CD14-positive monocyte (primary cell): ENCODE measurements at regions not wholly inside any gene's neighbourhood (a gene's known extent, or its start where the extent isn't known, plus 50 kb on each side); places are given as distances from the start of the nearest gene placed in this dataset.

Source experiments
- DNase-seq, 3 donors: peaks; one replicate each; pipeline ENCODE4 v3.0.0-alpha.2; 2011 to 2022
- H2AFZ ChIP-seq: 2 replicates; pipeline ENCODE4 v1.6.0; 2012; ENCODE audit warnings: mild to moderate bottlenecking, low read depth, low read length, inconsistent platforms; ENCODE audit not compliant: insufficient read depth, poor library complexity, severe bottlenecking
- H3K27ac ChIP-seq, 2 donors: 1 replicate in 1 of 2; 2 replicates in 1 of 2; pipeline ENCODE4 v1.5.1; 2012 to 2013; ENCODE audit warnings: low read length in 2 of 2, control low read depth in 1 of 2, inconsistent platforms in 1 of 2, low read depth in 1 of 2, mild to moderate bottlenecking in 1 of 2
- H3K27me3 ChIP-seq, 2 donors: one replicate each; pipeline versions ENCODE4 v1.6.0 to v1.6.1; 2011 to 2013; ENCODE audit warnings: low read length in 2 of 2; ENCODE audit not compliant: control insufficient read depth in 2 of 2, insufficient read depth in 2 of 2
- H3K36me3 ChIP-seq, 2 donors: replicated peaks in 1 of 2; 1 replicate in 1 of 2; 2 replicates in 1 of 2; pipeline versions ENCODE4 v1.5.1 to v1.6.1; 2012 to 2013; ENCODE audit warnings: low read length in 2 of 2, control low read depth in 1 of 2, inconsistent platforms in 1 of 2, mild to moderate bottlenecking in 1 of 2; ENCODE audit not compliant: insufficient read depth in 2 of 2, control insufficient read depth in 1 of 2
- H3K4me1 ChIP-seq, 2 donors: 1 replicate in 1 of 2; 2 replicates in 1 of 2; pipeline versions ENCODE4 v1.5.1 to v1.6.1; 2012 to 2013; ENCODE audit warnings: low read length in 2 of 2, control low read depth in 1 of 2, inconsistent platforms in 1 of 2, mild to moderate bottlenecking in 1 of 2, moderate library complexity in 1 of 2; ENCODE audit not compliant: insufficient read depth in 2 of 2, control insufficient read depth in 1 of 2
- H3K4me2 ChIP-seq: replicated peaks from 2 replicates; pipeline ENCODE3; 2012; ENCODE audit warnings: low read length, moderate library complexity, mild to moderate bottlenecking; ENCODE audit not compliant: poor library complexity, severe bottlenecking; ENCODE audit errors: extremely low read depth
- H3K4me3 ChIP-seq, 3 experiments: fragments of 200-600 bp in 1 of 3; sonication (generic) in 1 of 3; replicated peaks in 1 of 3; 1 replicate in 2 of 3; 2 replicates in 1 of 3; pipeline ENCODE4 v1.5.1; 2011 to 2013; ENCODE audit warnings: low read length in 3 of 3, mild to moderate bottlenecking in 3 of 3, control low read depth in 2 of 3, low read depth in 2 of 3, inconsistent platforms in 1 of 3, moderate library complexity in 1 of 3
- H3K79me2 ChIP-seq: 2 replicates; pipeline ENCODE4 v1.6.0; 2012; ENCODE audit warnings: mild to moderate bottlenecking, control low read depth, inconsistent platforms, low read length, moderate library complexity; ENCODE audit not compliant: insufficient read depth
- H3K9ac ChIP-seq: 2 replicates; pipeline ENCODE4 v1.6.0; 2017; ENCODE audit warnings: low read length, mild to moderate bottlenecking; ENCODE audit not compliant: insufficient read depth, poor library complexity, severe bottlenecking
- H3K9me3 ChIP-seq, 2 donors: replicated peaks in 1 of 2; 1 replicate in 1 of 2; 2 replicates in 1 of 2; pipeline versions ENCODE4 v1.5.1 to v1.6.1; 2012 to 2013; ENCODE audit warnings: low read length in 2 of 2, control low read depth in 1 of 2; ENCODE audit not compliant: control insufficient read depth in 1 of 2, insufficient read depth in 1 of 2
- H4K20me1 ChIP-seq: 2 replicates; pipeline ENCODE4 v1.6.0; 2012; ENCODE audit warnings: mild to moderate bottlenecking, low read length, control low read depth, moderate library complexity; ENCODE audit not compliant: insufficient read depth
- H3K27ac Mint-ChIP-seq, 7 donors: one replicate each; pipeline ENCODE4 v1.8.0; 2020; ENCODE audit warnings: mild to moderate bottlenecking in 7 of 7, mixed read lengths in 7 of 7, moderate library complexity in 6 of 7, inconsistent platforms in 2 of 7
- H3K27me3 Mint-ChIP-seq, 3 donors: one replicate each; pipeline ENCODE4 v1.8.0; 2021 to 2022; ENCODE audit warnings: low read depth in 3 of 3, mild to moderate bottlenecking in 3 of 3, mixed read lengths in 3 of 3, moderate library complexity in 3 of 3, inconsistent platforms in 1 of 3
- H3K36me3 Mint-ChIP-seq, 2 donors: one replicate each; pipeline ENCODE4 v1.8.0; 2020; ENCODE audit warnings: mixed read lengths in 2 of 2, inconsistent platforms in 1 of 2, mild to moderate bottlenecking in 1 of 2
- H3K4me1 Mint-ChIP-seq: one replicate; pipeline ENCODE4 v1.8.0; 2020; ENCODE audit warnings: mild to moderate bottlenecking, mixed read lengths
- H3K4me3 Mint-ChIP-seq, 2 donors: one replicate each; pipeline ENCODE4 v1.8.0; 2020; ENCODE audit warnings: mild to moderate bottlenecking in 2 of 2, mixed read lengths in 2 of 2, moderate library complexity in 1 of 2
- H3K9me3 Mint-ChIP-seq, 7 donors: one replicate each; pipeline ENCODE4 v1.8.0; 2020 to 2022; ENCODE audit warnings: mixed read lengths in 7 of 7, mild to moderate bottlenecking in 6 of 7, moderate library complexity in 6 of 7, inconsistent platforms in 2 of 7
- WGBS: methylation state at CpG from one replicate; pipeline ENCODE4 v1.1.5; 2013; ENCODE audit warnings: missing lambda C conversion rate; ENCODE audit not compliant: insufficient coverage; 5-methylcytosine and 5-hydroxymethylcytosine counted together
- intact Hi-C, 2 donors: fragments of 100-400 bp; cut with micrococcal nuclease; formaldehyde crosslinking; loops; one replicate each; pipeline versions ENCODE4 v1.15.0 to v1.15.1; 2023
- TF ChIP-seq, protein P1 (sequence below): fragments of 200-600 bp; IDR thresholded peaks from one replicate; pipeline ENCODE4 v1.8.0; 2022; ENCODE audit warnings: antibody characterized with exemption, mild to moderate bottlenecking

DNA sequence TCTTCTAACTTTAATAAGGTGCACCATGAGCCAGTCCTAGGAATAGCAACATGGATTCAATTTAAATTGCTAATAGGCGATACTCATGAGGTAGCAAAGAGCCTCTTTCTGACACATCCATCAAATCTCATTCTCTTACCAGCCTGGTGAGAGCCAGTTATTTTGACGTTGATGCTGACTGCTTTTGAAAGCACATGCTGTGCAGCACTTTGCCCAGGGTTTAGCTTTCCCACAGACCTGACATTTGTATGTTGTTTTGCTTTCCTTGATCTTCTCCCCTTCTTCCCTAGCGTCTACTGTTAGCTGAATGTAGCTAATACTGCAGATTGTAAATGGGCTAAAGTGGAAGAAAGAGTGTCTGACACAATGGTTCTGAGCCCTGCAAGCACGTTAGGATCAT, 101.1 kb upstream of the CCDC85A start:
- Histone ChIP-seq H3K4me1 (no peaks in the 10 kb centered on the region), H3K27me3 (no peaks in the 10 kb centered on the region), H3K36me3 (no peaks in the 10 kb centered on the region), H3K9me3 (no peaks in the 10 kb centered on the region), H2AFZ (no peak overlapping the region), H3K79me2 (no peaks in the 10 kb centered on the region), H3K4me2 (no peak overlapping the region), H3K4me3 (no peak overlapping the region), H3K27ac (no peak overlapping the region), H4K20me1 (no peaks in the 10 kb centered on the region), H3K9ac (no peak overlapping the region)
- no peaks in the 10 kb centered on the region for H3K36me3 Mint-ChIP-seq
- no peak overlapping the region for H3K27ac Mint-ChIP-seq
- H3K9me3 Mint-ChIP-seq, result no peaks in the 10 kb centered on the region
- peaks cover 0 to 1% (median 0%) of the 10 kb centered on the region in 3 donors for H3K27me3 Mint-ChIP-seq
- H3K4me1 Mint-ChIP-seq, result no peaks in the 10 kb centered on the region
- intact Hi-C loops, result no loop called here
- DNase-seq, result no peak
- TF ChIP-seq, protein P1, sequence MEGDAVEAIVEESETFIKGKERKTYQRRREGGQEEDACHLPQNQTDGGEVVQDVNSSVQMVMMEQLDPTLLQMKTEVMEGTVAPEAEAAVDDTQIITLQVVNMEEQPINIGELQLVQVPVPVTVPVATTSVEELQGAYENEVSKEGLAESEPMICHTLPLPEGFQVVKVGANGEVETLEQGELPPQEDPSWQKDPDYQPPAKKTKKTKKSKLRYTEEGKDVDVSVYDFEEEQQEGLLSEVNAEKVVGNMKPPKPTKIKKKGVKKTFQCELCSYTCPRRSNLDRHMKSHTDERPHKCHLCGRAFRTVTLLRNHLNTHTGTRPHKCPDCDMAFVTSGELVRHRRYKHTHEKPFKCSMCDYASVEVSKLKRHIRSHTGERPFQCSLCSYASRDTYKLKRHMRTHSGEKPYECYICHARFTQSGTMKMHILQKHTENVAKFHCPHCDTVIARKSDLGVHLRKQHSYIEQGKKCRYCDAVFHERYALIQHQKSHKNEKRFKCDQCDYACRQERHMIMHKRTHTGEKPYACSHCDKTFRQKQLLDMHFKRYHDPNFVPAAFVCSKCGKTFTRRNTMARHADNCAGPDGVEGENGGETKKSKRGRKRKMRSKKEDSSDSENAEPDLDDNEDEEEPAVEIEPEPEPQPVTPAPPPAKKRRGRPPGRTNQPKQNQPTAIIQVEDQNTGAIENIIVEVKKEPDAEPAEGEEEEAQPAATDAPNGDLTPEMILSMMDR, result no peak
- H3K4me3 Mint-ChIP-seq, result no peak overlapping the region
- 100% methylated on average over 1 of the region's 4 CpGs for WGBS

DNA sequence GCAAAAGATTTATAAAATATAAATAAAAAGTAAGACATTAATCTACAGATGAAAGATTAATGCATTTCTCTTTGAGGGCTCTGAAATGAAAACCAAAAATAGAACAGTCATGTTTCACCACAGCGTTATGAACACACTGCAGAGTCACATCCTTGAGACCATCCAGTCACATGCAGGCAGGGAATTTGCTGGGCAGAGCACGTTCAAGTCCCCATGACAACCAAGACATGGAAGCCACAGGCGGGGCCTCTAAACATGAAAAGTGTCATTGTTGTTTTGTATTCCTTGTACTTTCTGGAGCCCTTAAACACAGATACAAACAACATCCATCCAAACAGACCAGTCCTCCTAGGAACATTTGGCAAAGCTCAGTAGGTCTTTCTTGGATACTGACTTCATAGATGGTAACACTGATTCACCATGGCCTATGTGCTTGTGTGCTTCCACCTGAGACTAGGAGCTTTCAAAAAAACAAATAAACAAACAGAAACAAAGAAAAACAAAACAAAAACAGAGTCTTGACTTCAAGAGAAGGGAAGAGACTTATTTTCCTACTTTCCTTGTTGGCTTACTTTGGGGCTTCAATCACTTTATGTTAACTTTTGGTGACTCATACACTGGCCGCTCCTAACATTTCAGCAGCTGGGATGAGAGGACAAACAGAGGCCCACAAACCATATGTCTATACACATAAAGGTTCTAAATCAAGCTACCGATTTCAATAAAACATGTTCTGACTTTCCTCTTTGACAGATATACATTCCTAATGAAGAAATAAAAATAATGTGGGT, 99.5 kb upstream of the CCDC85A start:
- 43% methylated on average over 2 of the region's 5 CpGs for WGBS
- H2AFZ ChIP-seq, result no peak overlapping the region
- TF ChIP-seq, protein P1, result no peak
- no peak for DNase-seq
- H4K20me1 ChIP-seq, result no peaks in the 10 kb centered on the region
- H3K4me2 ChIP-seq, result no peak overlapping the region
- Mint-ChIP-seq H3K27ac (no peak overlapping the region), H3K4me1 (no peaks in the 10 kb centered on the region), H3K27me3 (peaks cover 0 to 3% (median 1%) of the 10 kb centered on the region in 3 donors), H3K9me3 (no peaks in the 10 kb centered on the region), H3K36me3 (no peaks in the 10 kb centered on the region), H3K4me3 (no peak overlapping the region)
- intact Hi-C loops, result no loop called here
- no peak overlapping the region for H3K9ac ChIP-seq
- no peaks in the 10 kb centered on the region for H3K36me3 ChIP-seq
- H3K9me3 ChIP-seq, result no peaks in the 10 kb centered on the region
- no peaks in the 10 kb centered on the region for H3K79me2 ChIP-seq
- H3K27me3 ChIP-seq, result no peaks in the 10 kb centered on the region
- H3K4me3 ChIP-seq, result no peak overlapping the region
- H3K27ac ChIP-seq, result no peak overlapping the region
- no peaks in the 10 kb centered on the region for H3K4me1 ChIP-seq
